ENCODE measurements at regions not wholly inside any gene's neighbourhood (a gene's known extent, or its start where the extent isn't known, plus 50 kb on each side); places are given as distances from the start of the nearest gene placed in this dataset.
A peak's percentile ranks its signal among the peaks of the same experiment; 100 is the strongest.

DNA sequence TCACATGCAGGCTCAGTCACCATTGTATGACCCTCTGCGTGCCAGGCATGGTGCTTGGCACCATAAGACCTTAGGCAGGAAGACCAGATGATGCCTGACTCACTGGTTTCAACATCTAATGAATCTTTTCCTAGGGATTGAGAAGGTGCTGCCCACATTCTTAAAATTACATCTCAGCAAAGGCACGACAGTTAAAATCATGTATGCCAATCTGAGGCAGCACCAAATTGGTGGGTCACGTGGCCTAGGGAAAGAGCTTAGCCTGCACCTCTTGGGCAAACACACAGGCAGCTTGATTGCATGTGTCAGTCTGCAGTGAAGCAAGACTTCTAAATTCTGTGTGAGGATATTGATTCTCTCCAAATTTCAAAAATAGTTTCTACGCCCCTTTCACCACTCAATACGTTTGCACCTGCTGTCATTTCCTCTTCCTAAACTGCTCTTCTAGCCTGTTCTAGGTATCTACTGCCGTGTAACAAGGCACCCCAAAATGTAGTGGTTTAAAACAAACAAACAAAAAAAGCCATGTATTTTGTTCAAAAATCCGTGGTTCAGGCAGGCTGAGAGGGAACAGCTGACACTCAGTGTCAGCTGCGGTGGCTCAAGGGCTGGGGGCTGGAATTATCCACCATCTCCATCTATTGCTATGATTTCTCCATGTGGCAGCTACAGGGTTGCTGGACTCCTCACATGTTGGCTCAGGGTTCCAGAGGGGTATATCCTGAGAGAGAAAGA lies 160.2 kb upstream of the FGGY start:
- peak overlapping the region in 1 of 2 donors; percentile 13 for H3K27ac ChIP-seq
- H3K9me3 ChIP-seq = no peaks in the 10 kb centered on the region
- DNase-seq (ENCODE audit: low spot score in 2 of 2) = peak; percentile 33 to 74
- H3K27me3 ChIP-seq = no peaks in the 10 kb centered on the region
- no peaks in the 10 kb centered on the region for H3K36me3 ChIP-seq
- peaks cover 0 to 6% of the 10 kb centered on the region in 2 donors for H3K4me1 ChIP-seq
- no peak overlapping the region for H3K4me3 ChIP-seq
- TF ChIP-seq, protein P1, sequence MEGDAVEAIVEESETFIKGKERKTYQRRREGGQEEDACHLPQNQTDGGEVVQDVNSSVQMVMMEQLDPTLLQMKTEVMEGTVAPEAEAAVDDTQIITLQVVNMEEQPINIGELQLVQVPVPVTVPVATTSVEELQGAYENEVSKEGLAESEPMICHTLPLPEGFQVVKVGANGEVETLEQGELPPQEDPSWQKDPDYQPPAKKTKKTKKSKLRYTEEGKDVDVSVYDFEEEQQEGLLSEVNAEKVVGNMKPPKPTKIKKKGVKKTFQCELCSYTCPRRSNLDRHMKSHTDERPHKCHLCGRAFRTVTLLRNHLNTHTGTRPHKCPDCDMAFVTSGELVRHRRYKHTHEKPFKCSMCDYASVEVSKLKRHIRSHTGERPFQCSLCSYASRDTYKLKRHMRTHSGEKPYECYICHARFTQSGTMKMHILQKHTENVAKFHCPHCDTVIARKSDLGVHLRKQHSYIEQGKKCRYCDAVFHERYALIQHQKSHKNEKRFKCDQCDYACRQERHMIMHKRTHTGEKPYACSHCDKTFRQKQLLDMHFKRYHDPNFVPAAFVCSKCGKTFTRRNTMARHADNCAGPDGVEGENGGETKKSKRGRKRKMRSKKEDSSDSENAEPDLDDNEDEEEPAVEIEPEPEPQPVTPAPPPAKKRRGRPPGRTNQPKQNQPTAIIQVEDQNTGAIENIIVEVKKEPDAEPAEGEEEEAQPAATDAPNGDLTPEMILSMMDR (IDR thresholded peaks at IDR 0.05) = no peak
- intact Hi-C loops (cut with DNase I) = no loop called here

GRCh38 chr1:59137276-59137615 lies 159.6 kb upstream of the FGGY start:
- no peak overlapping the region for H3K4me3 ChIP-seq
- H3K36me3 ChIP-seq = no peaks in the 10 kb centered on the region
- no peak overlapping the region for H3K27ac ChIP-seq
- no peak for DNase-seq (ENCODE audit: low spot score in 2 of 2)
- no peaks in the 10 kb centered on the region for H3K27me3 ChIP-seq
- TF ChIP-seq, protein P1 (IDR thresholded peaks at IDR 0.05) = no peak
- peaks cover 0 to 6% of the 10 kb centered on the region in 2 donors for H3K4me1 ChIP-seq
- no peaks in the 10 kb centered on the region for H3K9me3 ChIP-seq
- intact Hi-C loops (cut with DNase I) = no loop called here

DNA sequence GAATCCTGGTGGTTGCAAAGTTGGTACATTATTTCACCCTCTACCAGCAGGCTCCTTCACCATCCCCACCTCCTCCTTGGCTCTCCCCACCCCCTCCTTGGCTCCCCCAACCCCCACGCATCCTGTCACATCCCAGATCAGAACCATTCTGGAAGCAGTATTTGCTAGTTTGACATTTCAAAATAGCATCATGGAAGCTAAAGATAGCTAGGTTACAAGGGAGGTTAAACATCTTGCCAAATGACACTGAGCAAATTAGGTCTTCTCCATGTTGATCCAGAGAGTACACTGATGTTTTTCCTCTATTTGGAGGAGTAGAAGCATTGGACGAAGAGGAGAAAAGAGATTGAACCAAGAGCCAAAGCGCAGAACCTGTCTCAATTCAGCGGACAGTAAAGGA lies 158.9 kb upstream of the FGGY start:
- DNase-seq (ENCODE audit: low spot score in 2 of 2) = no peak
- H3K4me3 ChIP-seq = no peak overlapping the region
- H3K9me3 ChIP-seq = no peaks in the 10 kb centered on the region
- intact Hi-C loops (cut with DNase I) = no loop called here
- H3K36me3 ChIP-seq = no peaks in the 10 kb centered on the region
- no peak overlapping the region for H3K27ac ChIP-seq
- TF ChIP-seq, protein P1 (IDR thresholded peaks at IDR 0.05) = no peak
- H3K4me1 ChIP-seq = peaks cover 0 to 6% of the 10 kb centered on the region in 2 donors
- no peaks in the 10 kb centered on the region for H3K27me3 ChIP-seq

DNA sequence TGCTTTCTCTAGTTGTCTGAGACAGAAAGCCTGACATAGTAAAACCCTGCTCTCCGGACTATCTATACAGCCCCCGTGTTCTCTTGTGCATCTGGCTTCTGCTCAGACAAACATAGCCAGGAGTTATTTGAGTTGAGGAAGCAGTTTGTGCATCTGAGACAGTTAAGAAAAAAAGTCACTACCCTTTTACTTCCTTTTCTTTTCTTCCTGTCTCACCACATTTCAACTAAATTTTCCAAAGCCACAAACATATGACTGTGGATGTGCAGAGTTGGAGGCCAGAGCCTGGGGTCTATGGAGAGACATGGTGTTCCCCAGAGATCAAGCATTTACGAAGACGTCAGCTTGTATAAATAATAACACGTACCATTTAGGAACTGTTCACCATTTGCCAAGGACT lies 158.5 kb upstream of the FGGY start:
- no peak overlapping the region for H3K27ac ChIP-seq
- TF ChIP-seq, protein P1 (IDR thresholded peaks at IDR 0.05) = no peak
- no peak for DNase-seq (ENCODE audit: low spot score in 2 of 2)
- intact Hi-C loops (cut with DNase I) = no loop called here
- H3K36me3 ChIP-seq = no peaks in the 10 kb centered on the region
- H3K9me3 ChIP-seq = no peaks in the 10 kb centered on the region
- no peaks in the 10 kb centered on the region for H3K27me3 ChIP-seq
- H3K4me3 ChIP-seq = no peak overlapping the region
- H3K4me1 ChIP-seq = peaks cover 0 to 6% of the 10 kb centered on the region in 2 donors

DNA sequence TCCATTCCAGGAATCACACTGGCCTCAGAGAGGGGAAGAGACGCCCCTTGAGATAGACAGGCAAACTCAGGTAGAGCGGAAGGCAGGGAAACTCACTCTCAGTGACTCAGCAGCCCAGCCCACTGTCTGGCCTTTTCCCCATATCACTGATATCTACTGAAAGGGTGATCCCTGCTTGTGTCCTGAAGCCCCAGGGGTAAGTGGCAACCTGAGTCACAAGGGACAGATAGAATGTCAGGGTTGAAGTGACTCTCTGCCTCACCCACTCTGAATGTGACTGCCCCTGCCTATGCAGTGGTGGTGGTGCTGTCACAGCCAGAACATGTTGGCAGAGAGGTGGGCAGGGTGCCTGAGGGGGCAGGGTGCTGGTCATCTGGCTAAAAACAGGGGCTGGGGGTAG lies 157.5 kb upstream of the FGGY start:
- no peaks in the 10 kb centered on the region for H3K9me3 ChIP-seq
- intact Hi-C loops (cut with DNase I) = no loop called here

More for the DNA sequence above, 157.5 kb upstream of the FGGY start:
- Histone ChIP-seq H3K4me1 (peaks cover 0 to 12% of the 10 kb centered on the region in 2 donors), H3K27ac (no peak overlapping the region), H3K4me3 (no peak overlapping the region), H3K36me3 (no peaks in the 10 kb centered on the region), H3K27me3 (no peaks in the 10 kb centered on the region)
- DNase-seq (ENCODE audit: low spot score in 2 of 2) = no peak
- TF ChIP-seq, protein P1 (IDR thresholded peaks at IDR 0.05) = no peak

Data from ascending aorta (tissue), 2 donors.